B cell (primary cell): ENCODE measurements at regions not wholly inside any gene's neighbourhood (a gene's known extent, or its start where the extent isn't known, plus 50 kb on each side); places are given as distances from the start of the nearest gene placed in this dataset.

Experiments used
- ATAC-seq: fragments of 200-7000 bp; cut with Tn5 transposase; one replicate; pipeline ENCODE4 v1.10.0; 2021; ENCODE audit warnings: low read depth, mild to moderate bottlenecking, moderate number of reproducible peaks, moderate library complexity
- CTCF ChIA-PET: fragments of 350-600 bp; sonication (Branson Sonifier 250); formaldehyde crosslinking; loops from one replicate; lab custom pipeline; 2021; ENCODE audit warnings: antibody characterized with exemption, inconsistent platforms; lab: Charles Lee
- POLR2A ChIA-PET: fragments of 350-600 bp; sonication (Branson Sonifier 250); formaldehyde crosslinking; loops from one replicate; lab custom pipeline; 2021; ENCODE audit warnings: antibody characterized with exemption; lab: Charles Lee
- DNase-seq: peaks from one replicate; pipeline ENCODE4 v3.0.0; 2013
- H2AFZ ChIP-seq: 2 replicates; pipeline ENCODE4 v1.6.1; 2012; ENCODE audit warnings: mild to moderate bottlenecking, low read depth, low read length; ENCODE audit not compliant: insufficient read depth, poor library complexity, severe bottlenecking
- H3K27ac ChIP-seq, 2 donors: 1 replicate in 1 of 2; 2 replicates in 1 of 2; pipeline ENCODE4 v1.5.1; 2012 to 2013; ENCODE audit warnings: low read length in 2 of 2, mild to moderate bottlenecking in 2 of 2, moderate library complexity in 1 of 2
- H3K27me3 ChIP-seq, 4 experiments: fragments of 200-600 bp in 1 of 4; sonication (generic) in 1 of 4; replicated peaks in 1 of 4; 1 replicate in 2 of 4; 2 replicates in 2 of 4; pipeline versions ENCODE4 v1.6.1 to v1.7.0; 2013 to 2016; ENCODE audit warnings: low read length in 3 of 4, mild to moderate bottlenecking in 2 of 4, mixed read lengths in 1 of 4, moderate library complexity in 1 of 4; ENCODE audit not compliant: insufficient read depth in 4 of 4, control insufficient read depth in 3 of 4; ENCODE audit errors: control extremely low read depth in 1 of 4
- H3K36me3 ChIP-seq, 2 experiments: replicated peaks in 1 of 2; 1 replicate in 1 of 2; 2 replicates in 1 of 2; pipeline versions ENCODE4 v1.6.1 to v1.7.1; 2013; ENCODE audit warnings: low read length in 1 of 2; ENCODE audit not compliant: insufficient read depth in 2 of 2, control insufficient read depth in 1 of 2; ENCODE audit errors: control extremely low read depth in 1 of 2, extremely low read depth in 1 of 2
- H3K4me1 ChIP-seq, 2 donors: fragments of 200-600 bp in 1 of 2; sonication (generic) in 1 of 2; 1 replicate in 1 of 2; 2 replicates in 1 of 2; pipeline versions ENCODE4 v1.5.1 to v1.6.1; 2013 to 2017; ENCODE audit warnings: low read length in 2 of 2; ENCODE audit not compliant: control insufficient read depth in 2 of 2, insufficient read depth in 2 of 2
- H3K4me2 ChIP-seq: replicated peaks from 2 replicates; pipeline ENCODE3; 2012; ENCODE audit warnings: mild to moderate bottlenecking, low read depth, low read length; ENCODE audit not compliant: poor library complexity, severe bottlenecking
- H3K4me3 ChIP-seq, 5 experiments: fragments of 200-600 bp in 1 of 5; sonication (generic) in 1 of 5; 1 replicate in 3 of 5; 2 replicates in 2 of 5; pipeline versions ENCODE4 v1.5.1 to v1.7.0; 2011 to 2016; ENCODE audit warnings: low read length in 4 of 5, mild to moderate bottlenecking in 4 of 5, low read depth in 2 of 5, control low read depth in 1 of 5, moderate library complexity in 1 of 5; ENCODE audit not compliant: insufficient read depth in 1 of 5; ENCODE audit errors: control extremely low read depth in 1 of 5, extremely low read depth in 1 of 5
- H3K79me2 ChIP-seq: fragments of 200-600 bp; sonication (generic); one replicate; pipeline ENCODE4 v1.6.0; 2016; ENCODE audit warnings: low read length; ENCODE audit not compliant: control insufficient read depth, insufficient read depth
- H3K9ac ChIP-seq: fragments of 200-600 bp; sonication (generic); 2 replicates; pipeline ENCODE4 v1.6.1; 2017; ENCODE audit warnings: mild to moderate bottlenecking, low read length, moderate library complexity
- H3K9me3 ChIP-seq, 3 donors: one replicate each; pipeline versions ENCODE4 v1.6.1 to v1.7.1; 2013; ENCODE audit warnings: low read length in 2 of 3; ENCODE audit not compliant: control insufficient read depth in 2 of 3, insufficient read depth in 1 of 3; ENCODE audit errors: control extremely low read depth in 1 of 3
- H4K20me1 ChIP-seq: 2 replicates; pipeline ENCODE4 v1.6.0; 2012; ENCODE audit warnings: mild to moderate bottlenecking, low read length; ENCODE audit not compliant: insufficient read depth, control insufficient read depth, poor library complexity, severe bottlenecking
- H3K27ac Mint-ChIP-seq: one replicate; pipeline ENCODE4 v1.8.0; 2021; ENCODE audit warnings: mixed read lengths
- H3K27me3 Mint-ChIP-seq: one replicate; pipeline ENCODE4 v1.8.0; 2021; ENCODE audit warnings: mixed read lengths
- H3K4me1 Mint-ChIP-seq: one replicate; pipeline ENCODE4 v1.8.0; 2021; ENCODE audit warnings: mixed read lengths
- H3K4me3 Mint-ChIP-seq: one replicate; pipeline ENCODE4 v1.8.0; 2021; ENCODE audit warnings: mixed read lengths
- H3K9me3 Mint-ChIP-seq: one replicate; pipeline ENCODE4 v1.8.0; 2022; ENCODE audit warnings: mixed read lengths; ENCODE audit not compliant: insufficient read depth
- CTCF ChIP-seq: fragments of 200-600 bp; IDR thresholded peaks from one replicate; pipeline ENCODE4 v1.8.0; 2022; ENCODE audit warnings: antibody characterized with exemption, mild to moderate bottlenecking
- EZH2 ChIP-seq: IDR thresholded peaks from 2 replicates; pipeline ENCODE4 v1.6.1; 2012; ENCODE audit warnings: borderline replicate concordance, low read depth, mild to moderate bottlenecking, moderate library complexity, low read length; ENCODE audit not compliant: insufficient read depth, poor library complexity, severe bottlenecking
- WGBS: methylation state at CpG from one replicate; pipeline ENCODE4 v1.1.5; 2013; ENCODE audit warnings: missing lambda C conversion rate; ENCODE audit not compliant: insufficient coverage; 5-methylcytosine and 5-hydroxymethylcytosine counted together
- intact Hi-C: fragments of 100-400 bp; cut with micrococcal nuclease; formaldehyde crosslinking; loops from one replicate; pipeline ENCODE4 v1.10.0; 2022

GRCh38 chr20:11467436-11467835 is 450.3 kb upstream of the BTBD3 start:
- POLR2A ChIA-PET: no interaction called here
- no peaks in the 10 kb centered on the region for H4K20me1 ChIP-seq
- Mint-ChIP-seq H3K9me3 (no peaks in the 10 kb centered on the region), H3K4me3 (no peak overlapping the region), H3K4me1 (no peaks in the 10 kb centered on the region), H3K27ac (no peak overlapping the region), H3K27me3 (no peaks in the 10 kb centered on the region)
- H3K4me1 ChIP-seq: no peaks in the 10 kb centered on the region
- intact Hi-C loops: no loop called here
- TF ChIP-seq EZH2: no peak
- TF ChIP-seq CTCF: no peak
- H3K27me3 ChIP-seq: no peaks in the 10 kb centered on the region
- no peak overlapping the region for H3K27ac ChIP-seq
- ATAC-seq: no peak
- no peaks in the 10 kb centered on the region for H3K36me3 ChIP-seq
- DNase-seq: no peak
- CTCF ChIA-PET: no interaction called here
- H3K4me2 ChIP-seq: no peak overlapping the region
- H3K79me2 ChIP-seq: no peaks in the 10 kb centered on the region
- peaks cover 0 to 4% (median 0%) of the 10 kb centered on the region in 3 donors for H3K9me3 ChIP-seq
- no peak overlapping the region for H3K4me3 ChIP-seq
- H2AFZ ChIP-seq: no peak overlapping the region
- H3K9ac ChIP-seq: no peak overlapping the region

DNA sequence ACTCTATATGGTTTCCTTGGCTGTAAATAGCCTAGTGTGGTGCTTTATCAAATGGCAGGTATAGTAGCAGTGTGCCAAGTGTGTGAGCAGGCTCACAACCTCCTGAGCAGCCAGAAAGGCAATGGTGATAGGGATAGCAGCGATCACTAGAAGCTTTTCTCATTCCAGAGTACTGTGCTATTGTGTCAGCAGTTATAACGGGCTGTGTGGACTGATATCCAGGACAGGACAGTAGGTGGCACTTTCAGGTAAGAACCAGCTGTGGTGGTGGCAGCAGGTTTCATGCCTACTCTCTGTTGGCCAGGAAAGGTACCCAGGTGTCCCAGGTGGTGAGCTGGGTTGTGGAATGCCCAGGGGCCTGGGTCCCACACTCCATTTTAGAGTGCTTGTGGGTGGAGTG is 448.8 kb upstream of the BTBD3 start:
- Mint-ChIP-seq H3K4me1 (no peaks in the 10 kb centered on the region), H3K27me3 (no peaks in the 10 kb centered on the region), H3K9me3 (no peaks in the 10 kb centered on the region), H3K4me3 (no peak overlapping the region), H3K27ac (no peak overlapping the region)
- H3K4me1 ChIP-seq: no peaks in the 10 kb centered on the region
- TF ChIP-seq EZH2 (no peak), CTCF (no peak)
- no peaks in the 10 kb centered on the region for H3K79me2 ChIP-seq
- WGBS: 81% methylated on average over 2 of the region's 2 CpGs
- no peak overlapping the region for H3K4me2 ChIP-seq
- no peak for ATAC-seq
- no peaks in the 10 kb centered on the region for H3K36me3 ChIP-seq
- no peak overlapping the region for H3K9ac ChIP-seq
- CTCF ChIA-PET: no interaction called here
- H3K9me3 ChIP-seq: peaks cover 0 to 4% (median 0%) of the 10 kb centered on the region in 3 donors
- no peak overlapping the region for H3K27ac ChIP-seq
- intact Hi-C loops: no loop called here
- DNase-seq: no peak
- POLR2A ChIA-PET: no interaction called here
- H3K4me3 ChIP-seq: no peak overlapping the region
- H3K27me3 ChIP-seq: no peaks in the 10 kb centered on the region
- no peaks in the 10 kb centered on the region for H4K20me1 ChIP-seq
- H2AFZ ChIP-seq: no peak overlapping the region
